Activated naive CD8-positive, alpha-beta T cell treated with anti-CD3 and anti-CD28 coated beads, Interleukin-2, amount 10 ng/mL, durations not matched to agents 7 days and 5 days (primary cell): ENCODE measurements at regions not wholly inside any gene's neighbourhood (a gene's known extent, or its start where the extent isn't known, plus 50 kb on each side); places are given as distances from the start of the nearest gene placed in this dataset.

Source experiments
- ATAC-seq: fragments of 150-1000 bp; cut with Tn5 transposase; one replicate; pipeline ENCODE4 v1.10.0; 2021; ENCODE audit warnings: low read depth, moderate library complexity
- POLR2A ChIA-PET: fragments of 350-600 bp; sonication (Branson Sonifier 250); formaldehyde crosslinking; loops from one replicate; lab custom pipeline; 2021; ENCODE audit warnings: antibody characterized with exemption; lab: Charles Lee
- DNase-seq: peaks from one replicate; pipeline ENCODE4 v3.0.0; 2021
- H3K27ac Mint-ChIP-seq: one replicate; pipeline ENCODE4 v1.8.0; 2022; ENCODE audit warnings: mild to moderate bottlenecking, mixed read lengths
- H3K27me3 Mint-ChIP-seq: one replicate; pipeline ENCODE4 v1.8.0; 2022; ENCODE audit warnings: mild to moderate bottlenecking, moderate library complexity, mixed read lengths
- H3K36me3 Mint-ChIP-seq: one replicate; pipeline ENCODE4 v1.8.0; 2021; ENCODE audit warnings: mild to moderate bottlenecking, mixed read lengths
- H3K4me1 Mint-ChIP-seq: one replicate; pipeline ENCODE4 v1.8.0; 2021; ENCODE audit warnings: mixed read lengths
- H3K4me3 Mint-ChIP-seq: one replicate; pipeline ENCODE4 v1.8.0; 2022; ENCODE audit warnings: mild to moderate bottlenecking, moderate library complexity, mixed read lengths
- H3K9me3 Mint-ChIP-seq: one replicate; pipeline ENCODE4 v1.8.0; 2021; ENCODE audit warnings: mixed read lengths

- Mint-ChIP-seq H3K27ac (no peak overlapping the region), H3K36me3 (no peaks in the 10 kb centered on the region), H3K27me3 (no peaks in the 10 kb centered on the region), H3K4me3 (no peak overlapping the region), H3K9me3 (no peaks in the 10 kb centered on the region), H3K4me1 (no peaks in the 10 kb centered on the region)
- no peak for DNase-seq
- ATAC-seq = no peak
- POLR2A ChIA-PET = no interaction called here
These were observed 579.1 kb downstream of the SLC16A7 start for GRCh38 chr12:60174941-60175340.

GRCh38 chr12:60176891-60177290, 581.1 kb downstream of the SLC16A7 start:
- POLR2A ChIA-PET = no interaction called here
- ATAC-seq (no peak), DNase-seq (no peak)
- Mint-ChIP-seq H3K9me3 (no peaks in the 10 kb centered on the region), H3K4me1 (no peaks in the 10 kb centered on the region), H3K27me3 (no peaks in the 10 kb centered on the region), H3K36me3 (no peaks in the 10 kb centered on the region), H3K27ac (no peak overlapping the region), H3K4me3 (no peak overlapping the region)

- no peaks in the 10 kb centered on the region for H3K9me3 Mint-ChIP-seq
- POLR2A ChIA-PET = no interaction called here
- no peaks in the 10 kb centered on the region for H3K27me3 Mint-ChIP-seq
- no peaks in the 10 kb centered on the region for H3K4me1 Mint-ChIP-seq
- no peak overlapping the region for H3K4me3 Mint-ChIP-seq
- DNase-seq (no peak), ATAC-seq (no peak)
- H3K27ac Mint-ChIP-seq = no peak overlapping the region
- H3K36me3 Mint-ChIP-seq = no peaks in the 10 kb centered on the region
These were observed 584.5 kb downstream of the SLC16A7 start for GRCh38 chr12:60180298-60180697.

GRCh38 chr12:60182354-60182753, 586.5 kb downstream of the SLC16A7 start:
- POLR2A ChIA-PET = no interaction called here
- no peak overlapping the region for H3K4me3 Mint-ChIP-seq
- no peak overlapping the region for H3K27ac Mint-ChIP-seq
- DNase-seq (no peak), ATAC-seq (no peak)
- no peaks in the 10 kb centered on the region for H3K27me3 Mint-ChIP-seq
- no peaks in the 10 kb centered on the region for H3K4me1 Mint-ChIP-seq
- no peaks in the 10 kb centered on the region for H3K36me3 Mint-ChIP-seq
- H3K9me3 Mint-ChIP-seq = no peaks in the 10 kb centered on the region

- POLR2A ChIA-PET = no interaction called here
These were observed 588.3 kb downstream of the SLC16A7 start for GRCh38 chr12:60184096-60184495.

GRCh38 chr12:60185060-60185459, 589.2 kb downstream of the SLC16A7 start:
- Mint-ChIP-seq H3K27ac (no peak overlapping the region), H3K9me3 (no peaks in the 10 kb centered on the region), H3K4me1 (no peaks in the 10 kb centered on the region), H3K4me3 (no peak overlapping the region), H3K36me3 (no peaks in the 10 kb centered on the region), H3K27me3 (no peaks in the 10 kb centered on the region)
- DNase-seq (no peak), ATAC-seq (no peak)
- POLR2A ChIA-PET = no interaction called here

More at GRCh38 chr12:60184096-60184495, 588.3 kb downstream of the SLC16A7 start:
- no peak overlapping the region for H3K27ac Mint-ChIP-seq
- DNase-seq (no peak), ATAC-seq (no peak)
- no peaks in the 10 kb centered on the region for H3K4me1 Mint-ChIP-seq
- no peak overlapping the region for H3K4me3 Mint-ChIP-seq
- no peaks in the 10 kb centered on the region for H3K9me3 Mint-ChIP-seq
- no peaks in the 10 kb centered on the region for H3K36me3 Mint-ChIP-seq
- no peaks in the 10 kb centered on the region for H3K27me3 Mint-ChIP-seq

- Mint-ChIP-seq H3K27me3 (no peaks in the 10 kb centered on the region), H3K27ac (no peak overlapping the region)
- no peak for DNase-seq
These were observed 595.4 kb downstream of the SLC16A7 start for GRCh38 chr12:60191271-60191670.

GRCh38 chr12:60191676-60192359, 596.0 kb downstream of the SLC16A7 start:
- Mint-ChIP-seq H3K4me3 (no peak overlapping the region), H3K9me3 (no peaks in the 10 kb centered on the region), H3K36me3 (no peaks in the 10 kb centered on the region), H3K27me3 (no peaks in the 10 kb centered on the region), H3K27ac (no peak overlapping the region), H3K4me1 (no peaks in the 10 kb centered on the region)
- POLR2A ChIA-PET = no interaction called here
- ATAC-seq (no peak), DNase-seq (no peak)

More at GRCh38 chr12:60191271-60191670, 595.4 kb downstream of the SLC16A7 start:
- no peak for ATAC-seq
- Mint-ChIP-seq H3K4me3 (no peak overlapping the region), H3K4me1 (no peaks in the 10 kb centered on the region), H3K36me3 (no peaks in the 10 kb centered on the region), H3K9me3 (no peaks in the 10 kb centered on the region)
- POLR2A ChIA-PET = no interaction called here

GRCh38 chr12:60194678-60195077, 598.8 kb downstream of the SLC16A7 start:
- POLR2A ChIA-PET = no interaction called here
- DNase-seq (no peak), ATAC-seq (no peak)
- Mint-ChIP-seq H3K27ac (no peak overlapping the region), H3K9me3 (no peaks in the 10 kb centered on the region), H3K36me3 (no peaks in the 10 kb centered on the region), H3K4me3 (no peak overlapping the region), H3K4me1 (no peaks in the 10 kb centered on the region), H3K27me3 (no peaks in the 10 kb centered on the region)

- ATAC-seq (no peak), DNase-seq (no peak)
- no peak overlapping the region for H3K4me3 Mint-ChIP-seq
- H3K27ac Mint-ChIP-seq = no peak overlapping the region
- H3K4me1 Mint-ChIP-seq = no peaks in the 10 kb centered on the region
- no peaks in the 10 kb centered on the region for H3K9me3 Mint-ChIP-seq
- POLR2A ChIA-PET = no interaction called here
- H3K36me3 Mint-ChIP-seq = no peaks in the 10 kb centered on the region
- H3K27me3 Mint-ChIP-seq = no peaks in the 10 kb centered on the region
These were observed 599.7 kb downstream of the SLC16A7 start for GRCh38 chr12:60195483-60195882.

- POLR2A ChIA-PET = no interaction called here
- H3K4me3 Mint-ChIP-seq = no peak overlapping the region
- H3K4me1 Mint-ChIP-seq = no peaks in the 10 kb centered on the region
- no peaks in the 10 kb centered on the region for H3K9me3 Mint-ChIP-seq
- DNase-seq = no peak
- ATAC-seq = no peak
- H3K27ac Mint-ChIP-seq = no peak overlapping the region
- H3K27me3 Mint-ChIP-seq = no peaks in the 10 kb centered on the region
- no peaks in the 10 kb centered on the region for H3K36me3 Mint-ChIP-seq
These were observed 600.5 kb downstream of the SLC16A7 start for GRCh38 chr12:60196366-60196765.

- Mint-ChIP-seq H3K4me1 (no peaks in the 10 kb centered on the region), H3K27me3 (no peaks in the 10 kb centered on the region), H3K36me3 (no peaks in the 10 kb centered on the region), H3K4me3 (no peak overlapping the region), H3K9me3 (no peaks in the 10 kb centered on the region), H3K27ac (no peak overlapping the region)
- DNase-seq (no peak), ATAC-seq (no peak)
- POLR2A ChIA-PET = no interaction called here
These were observed 601.8 kb downstream of the SLC16A7 start for GRCh38 chr12:60197589-60197988.

GRCh38 chr12:60201891-60202290, 606.1 kb downstream of the SLC16A7 start:
- no peaks in the 10 kb centered on the region for H3K36me3 Mint-ChIP-seq
- no peaks in the 10 kb centered on the region for H3K4me1 Mint-ChIP-seq
- POLR2A ChIA-PET = no interaction called here

GRCh38 chr12:60205500-60205899, 609.7 kb downstream of the SLC16A7 start:
- DNase-seq = no peak
- Mint-ChIP-seq H3K4me3 (no peak overlapping the region), H3K27ac (no peak overlapping the region), H3K4me1 (no peaks in the 10 kb centered on the region), H3K27me3 (no peaks in the 10 kb centered on the region), H3K36me3 (no peaks in the 10 kb centered on the region), H3K9me3 (no peaks in the 10 kb centered on the region)
- no peak for ATAC-seq
- POLR2A ChIA-PET = no interaction called here

More at GRCh38 chr12:60201891-60202290, 606.1 kb downstream of the SLC16A7 start:
- ATAC-seq (no peak), DNase-seq (no peak)
- no peaks in the 10 kb centered on the region for H3K9me3 Mint-ChIP-seq
- no peaks in the 10 kb centered on the region for H3K27me3 Mint-ChIP-seq
- no peak overlapping the region for H3K27ac Mint-ChIP-seq
- no peak overlapping the region for H3K4me3 Mint-ChIP-seq
